ENCODE measurements at regions not wholly inside any gene's neighbourhood (a gene's known extent, or its start where the extent isn't known, plus 50 kb on each side); places are given as distances from the start of the nearest gene placed in this dataset.
A peak's percentile ranks its signal among the peaks of the same experiment; 100 is the strongest.
"Not testable (repeated sequence)": the region's sequence is repeated elsewhere in the genome, so short reads cannot be mapped to it uniquely, and the experiment has no call there.

GRCh38 chrX:147228153-147228552, 413.6 kb upstream of the CXorf51A start:
- intact Hi-C loops (cut with DNase I) = no loop called here
- no peak for DNase-seq

GRCh38 chrX:147226801-147227200, 412.3 kb upstream of the CXorf51A start:
- DNase-seq = no peak
- intact Hi-C loops (cut with DNase I) = no loop called here

GRCh38 chrX:147217334-147217733, 402.8 kb upstream of the CXorf51A start:
- intact Hi-C loops (cut with DNase I) = no loop called here
- DNase-seq = peak in 1 of 10 donors; percentile 67

GRCh38 chrX:147200494-147200893, 385.9 kb upstream of the CXorf51A start:
- intact Hi-C loops (cut with DNase I) = not testable (repeated sequence)
- peak in 2 of 10 donors; percentile 55 to 77 for DNase-seq

- no peak for DNase-seq
- intact Hi-C loops (cut with DNase I) = no loop called here
Measured at GRCh38 chrX:147191361-147191760, 376.8 kb upstream of the CXorf51A start.

- intact Hi-C loops (cut with DNase I) = no loop called here
- DNase-seq = no peak
Measured at GRCh38 chrX:147183161-147183560, 368.6 kb upstream of the CXorf51A start.

GRCh38 chrX:147180886-147181285, 366.3 kb upstream of the CXorf51A start:
- DNase-seq = no peak

GRCh38 chrX:147179625-147180024, 365.1 kb upstream of the CXorf51A start:
- no peak for DNase-seq
- intact Hi-C loops (cut with DNase I) = no loop called here

More at GRCh38 chrX:147180886-147181285, 366.3 kb upstream of the CXorf51A start:
- intact Hi-C loops (cut with DNase I) = no loop called here

GRCh38 chrX:147174591-147174990, 360.0 kb upstream of the CXorf51A start:
- DNase-seq = no peak
- intact Hi-C loops (cut with DNase I) = no loop called here

- no peak for DNase-seq
- intact Hi-C loops (cut with DNase I) = no loop called here
Measured at GRCh38 chrX:147173594-147173993, 359.1 kb upstream of the CXorf51A start.

- no peak for DNase-seq
- intact Hi-C loops (cut with DNase I) = no loop called here
Measured at GRCh38 chrX:147170993-147171392, 356.4 kb upstream of the CXorf51A start.

Data from posterior cingulate gyrus (tissue), 11 donors.